WTC11 (cell line): ENCODE measurements at regions not wholly inside any gene's neighbourhood (a gene's known extent, or its start where the extent isn't known, plus 50 kb on each side); places are given as distances from the start of the nearest gene placed in this dataset.

Experiments used
- ATAC-seq: fragments of 200-7000 bp; cut with Tn5 transposase; 2 replicates; pipeline ENCODE4 v1.10.0; 2021; ENCODE audit warnings: mild to moderate bottlenecking, moderate library complexity
- CTCF ChIA-PET: fragments of 300-600 bp; sonication (Branson Sonifier 250); formaldehyde crosslinking; loops from one replicate; lab custom pipeline; 2021; ENCODE audit warnings: antibody characterized with exemption; lab: Charles Lee
- POLR2A ChIA-PET: fragments of 350-600 bp; sonication (Branson Sonifier 250); formaldehyde crosslinking; loops from one replicate; lab custom pipeline; 2021; ENCODE audit warnings: antibody characterized with exemption; lab: Charles Lee
- DNase-seq: peaks from one replicate; pipeline ENCODE4 v3.0.0; 2021; ENCODE audit warnings: low spot score
- H3K27ac Mint-ChIP-seq: 2 replicates; pipeline ENCODE4 v1.8.0; 2021; ENCODE audit warnings: mixed read lengths
- H3K27me3 Mint-ChIP-seq: 2 replicates; pipeline ENCODE4 v1.8.0; 2021; ENCODE audit warnings: low read depth, mild to moderate bottlenecking, moderate library complexity, mixed read lengths
- H3K36me3 Mint-ChIP-seq: 2 replicates; pipeline ENCODE4 v1.8.0; 2021; ENCODE audit warnings: mixed read lengths
- H3K4me1 Mint-ChIP-seq: 2 replicates; pipeline ENCODE4 v1.8.0; 2022; ENCODE audit warnings: mixed read lengths
- H3K4me3 Mint-ChIP-seq: 2 replicates; pipeline ENCODE4 v1.8.0; 2021; ENCODE audit warnings: mild to moderate bottlenecking, moderate library complexity, mixed read lengths
- H3K9me3 Mint-ChIP-seq: 2 replicates; pipeline ENCODE4 v1.8.0; 2021; ENCODE audit warnings: mixed read lengths
- CREB1 ChIP-seq: sonication (generic); formaldehyde crosslinking; IDR thresholded peaks from 2 replicates; pipeline ENCODE4 v1.8.0; 2023; ENCODE audit warnings: mild to moderate bottlenecking, missing genetic modification reagents
- CREM ChIP-seq: sonication (generic); formaldehyde crosslinking; IDR thresholded peaks from 2 replicates; pipeline ENCODE4 v1.8.1; 2022; ENCODE audit warnings: mild to moderate bottlenecking, missing genetic modification reagents, moderate library complexity
- GTF2I ChIP-seq: fragments of 250-450 bp; sonication (Bioruptor Pico); conservative IDR thresholded peaks from 2 replicates; pipeline ENCODE4 v1.4.0; 2021; ENCODE audit warnings: mild to moderate bottlenecking
- HMGA2 ChIP-seq: fragments of 250-450 bp; sonication (Bioruptor Pico); IDR thresholded peaks from 2 replicates; pipeline ENCODE4 v1.4.0; 2021; ENCODE audit warnings: mild to moderate bottlenecking, moderate library complexity
- HMGXB4 ChIP-seq: sonication (generic); formaldehyde crosslinking; IDR thresholded peaks from 2 replicates; pipeline ENCODE4 v1.8.1; 2023; ENCODE audit warnings: mild to moderate bottlenecking, moderate library complexity, missing genetic modification reagents
- IRF2 ChIP-seq: sonication (generic); formaldehyde crosslinking; IDR thresholded peaks from 2 replicates; pipeline ENCODE4 v1.8.0; 2022; ENCODE audit warnings: low read depth, missing genetic modification reagents, borderline replicate concordance
- JAZF1 ChIP-seq: fragments of 250-450 bp; sonication (Bioruptor Pico); IDR thresholded peaks from 2 replicates; pipeline ENCODE4 v1.9.0; 2021; ENCODE audit warnings: moderate library complexity, mild to moderate bottlenecking, inconsistent platforms
- KAT7 ChIP-seq: sonication (generic); formaldehyde crosslinking; IDR thresholded peaks from 2 replicates; pipeline ENCODE4 v1.8.1; 2023; ENCODE audit warnings: missing genetic modification reagents, mild to moderate bottlenecking, borderline replicate concordance
- MXD4 ChIP-seq: fragments of 250-450 bp; sonication (Bioruptor Pico); IDR thresholded peaks from 2 replicates; pipeline ENCODE4 v1.8.0; 2021; ENCODE audit warnings: mild to moderate bottlenecking, moderate library complexity, borderline replicate concordance
- PRDM15 ChIP-seq: sonication (generic); formaldehyde crosslinking; IDR thresholded peaks from 2 replicates; pipeline ENCODE4 v1.8.0; 2022; ENCODE audit warnings: missing genetic modification reagents
- RELA ChIP-seq: sonication (generic); formaldehyde crosslinking; IDR thresholded peaks from 2 replicates; pipeline ENCODE4 v1.8.1; 2022; ENCODE audit warnings: missing genetic modification reagents, mild to moderate bottlenecking, borderline replicate concordance
- ZNF219 ChIP-seq: sonication (generic); formaldehyde crosslinking; IDR thresholded peaks from 2 replicates; pipeline ENCODE4 v1.8.0; 2023; ENCODE audit warnings: missing genetic modification reagents, mild to moderate bottlenecking, borderline replicate concordance
- ZNF232 ChIP-seq: sonication (generic); formaldehyde crosslinking; IDR thresholded peaks from 2 replicates; pipeline ENCODE4 v1.8.0; 2022; ENCODE audit warnings: mild to moderate bottlenecking, missing genetic modification reagents
- ZSCAN18 ChIP-seq: fragments of 250-450 bp; sonication (Bioruptor Pico); IDR thresholded peaks from 2 replicates; pipeline ENCODE4 v2.1.2; 2022; ENCODE audit warnings: mild to moderate bottlenecking, moderate library complexity
- TF ChIP-seq, protein P1 (sequence below): sonication (generic); formaldehyde crosslinking; IDR thresholded peaks from 2 replicates; pipeline ENCODE4 v1.8.1; 2022; ENCODE audit warnings: mild to moderate bottlenecking, moderate library complexity, missing genetic modification reagents
- TF ChIP-seq, protein P2 (sequence below): sonication (generic); formaldehyde crosslinking; IDR thresholded peaks from 2 replicates; pipeline ENCODE4 v1.8.0; 2023; ENCODE audit warnings: missing genetic modification reagents
- TF ChIP-seq, protein P3 (sequence below): sonication (generic); formaldehyde crosslinking; IDR thresholded peaks from 2 replicates; pipeline ENCODE4 v1.8.1; 2022; ENCODE audit warnings: low read depth, missing genetic modification reagents, borderline replicate concordance
- TF ChIP-seq, protein P4 (sequence below): fragments of 200-600 bp; IDR thresholded peaks from 2 replicates; pipeline ENCODE4 v1.8.0; 2022; ENCODE audit warnings: antibody characterized with exemption
- TF ChIP-seq, protein P5 (sequence below): fragments of 250-450 bp; sonication (Bioruptor Pico); IDR thresholded peaks from 2 replicates; pipeline ENCODE4 v1.9.0; 2021; ENCODE audit warnings: mild to moderate bottlenecking, borderline replicate concordance

DNA sequence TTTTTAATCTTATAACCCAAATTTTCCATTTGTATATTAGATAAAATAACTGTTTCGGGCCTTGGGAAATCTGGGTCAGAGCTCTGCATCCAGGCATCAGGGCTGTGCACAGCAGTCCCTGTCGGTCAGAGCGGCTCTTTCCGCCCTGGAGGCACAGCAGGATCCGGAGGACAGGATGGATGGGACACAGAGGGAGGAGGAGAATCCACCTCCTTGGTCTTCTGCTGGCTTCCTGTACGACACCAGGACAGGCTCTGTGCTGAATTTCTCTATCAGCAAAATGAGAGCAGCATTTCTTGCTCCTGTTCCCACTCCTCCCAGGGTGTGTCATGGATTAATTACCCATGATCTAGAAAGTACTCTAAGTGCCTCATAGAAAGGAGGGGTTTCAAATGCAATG, 254.9 kb downstream of the SKAP2 start (continued):
- TF ChIP-seq PRDM15: no peak
- TF ChIP-seq ZNF219 (CRISPR knock-in tag): no peak
- no peak for TF ChIP-seq RELA
- TF ChIP-seq, protein P1, sequence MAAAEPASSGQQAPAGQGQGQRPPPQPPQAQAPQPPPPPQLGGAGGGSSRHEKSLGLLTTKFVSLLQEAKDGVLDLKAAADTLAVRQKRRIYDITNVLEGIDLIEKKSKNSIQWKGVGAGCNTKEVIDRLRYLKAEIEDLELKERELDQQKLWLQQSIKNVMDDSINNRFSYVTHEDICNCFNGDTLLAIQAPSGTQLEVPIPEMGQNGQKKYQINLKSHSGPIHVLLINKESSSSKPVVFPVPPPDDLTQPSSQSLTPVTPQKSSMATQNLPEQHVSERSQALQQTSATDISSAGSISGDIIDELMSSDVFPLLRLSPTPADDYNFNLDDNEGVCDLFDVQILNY: no peak
- TF ChIP-seq, protein P2, sequence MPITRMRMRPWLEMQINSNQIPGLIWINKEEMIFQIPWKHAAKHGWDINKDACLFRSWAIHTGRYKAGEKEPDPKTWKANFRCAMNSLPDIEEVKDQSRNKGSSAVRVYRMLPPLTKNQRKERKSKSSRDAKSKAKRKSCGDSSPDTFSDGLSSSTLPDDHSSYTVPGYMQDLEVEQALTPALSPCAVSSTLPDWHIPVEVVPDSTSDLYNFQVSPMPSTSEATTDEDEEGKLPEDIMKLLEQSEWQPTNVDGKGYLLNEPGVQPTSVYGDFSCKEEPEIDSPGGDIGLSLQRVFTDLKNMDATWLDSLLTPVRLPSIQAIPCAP (CRISPR knock-in tag): no peak

DNA sequence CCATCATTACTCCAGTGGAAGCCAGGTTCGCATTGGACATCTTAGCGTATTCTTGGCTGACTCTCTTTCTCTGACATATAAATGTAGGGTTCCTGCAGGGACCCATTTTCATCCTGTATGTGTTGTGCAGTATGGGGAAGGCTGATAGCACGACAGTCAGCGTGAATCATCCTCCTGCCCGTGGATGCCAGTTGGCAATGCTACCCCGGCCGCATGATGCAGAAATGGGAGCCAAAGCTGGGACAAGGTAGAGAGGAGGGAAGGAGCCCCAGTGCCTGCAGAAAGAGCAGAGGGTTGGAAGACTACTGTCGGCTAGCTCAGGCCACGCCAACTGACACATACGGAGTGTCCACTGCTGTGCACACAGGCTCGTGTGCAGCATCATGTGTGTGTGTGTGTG, 251.6 kb downstream of the SKAP2 start:
- Mint-ChIP-seq H3K9me3 (peaks cover 9% of the 10 kb centered on the region), H3K27ac (no peak overlapping the region), H3K36me3 (no peaks in the 10 kb centered on the region), H3K4me3 (no peak overlapping the region), H3K4me1 (peaks cover 7% of the 10 kb centered on the region), H3K27me3 (0 out of 2 replicates have a peak, but pooled peaks cover 3% of the 10 kb centered on the region)
- ChIA-PET CTCF (interaction anchor here (0.9 to 1.0 kb wide), 2 partner anchors 24 to 243 kb away, joined by 3 read pairs; no protein-coding TSS in a partner anchor), POLR2A (interaction anchor here (0.7 kb wide), 1 partner anchor 1265 kb away, joined by 3 read pairs; no protein-coding TSS in a partner anchor)
- DNase-seq (no peak), ATAC-seq (no peak)
- TF ChIP-seq, protein P3, sequence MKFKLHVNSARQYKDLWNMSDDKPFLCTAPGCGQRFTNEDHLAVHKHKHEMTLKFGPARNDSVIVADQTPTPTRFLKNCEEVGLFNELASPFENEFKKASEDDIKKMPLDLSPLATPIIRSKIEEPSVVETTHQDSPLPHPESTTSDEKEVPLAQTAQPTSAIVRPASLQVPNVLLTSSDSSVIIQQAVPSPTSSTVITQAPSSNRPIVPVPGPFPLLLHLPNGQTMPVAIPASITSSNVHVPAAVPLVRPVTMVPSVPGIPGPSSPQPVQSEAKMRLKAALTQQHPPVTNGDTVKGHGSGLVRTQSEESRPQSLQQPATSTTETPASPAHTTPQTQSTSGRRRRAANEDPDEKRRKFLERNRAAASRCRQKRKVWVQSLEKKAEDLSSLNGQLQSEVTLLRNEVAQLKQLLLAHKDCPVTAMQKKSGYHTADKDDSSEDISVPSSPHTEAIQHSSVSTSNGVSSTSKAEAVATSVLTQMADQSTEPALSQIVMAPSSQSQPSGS (CRISPR knock-in tag): no peak
- TF ChIP-seq CREM (CRISPR knock-in tag) (no peak), HMGA2 (CRISPR knock-in tag) (no peak), IRF2 (CRISPR knock-in tag) (no peak), RELA (no peak), CREB1 (CRISPR knock-in tag) (no peak), JAZF1 (no peak), ZSCAN18 (CRISPR knock-in tag) (no peak), GTF2I (CRISPR knock-in tag) (no peak), KAT7 (CRISPR knock-in tag) (no peak), MXD4 (no peak), HMGXB4 (CRISPR knock-in tag) (no peak), ZNF232 (no peak)
- TF ChIP-seq, protein P4, sequence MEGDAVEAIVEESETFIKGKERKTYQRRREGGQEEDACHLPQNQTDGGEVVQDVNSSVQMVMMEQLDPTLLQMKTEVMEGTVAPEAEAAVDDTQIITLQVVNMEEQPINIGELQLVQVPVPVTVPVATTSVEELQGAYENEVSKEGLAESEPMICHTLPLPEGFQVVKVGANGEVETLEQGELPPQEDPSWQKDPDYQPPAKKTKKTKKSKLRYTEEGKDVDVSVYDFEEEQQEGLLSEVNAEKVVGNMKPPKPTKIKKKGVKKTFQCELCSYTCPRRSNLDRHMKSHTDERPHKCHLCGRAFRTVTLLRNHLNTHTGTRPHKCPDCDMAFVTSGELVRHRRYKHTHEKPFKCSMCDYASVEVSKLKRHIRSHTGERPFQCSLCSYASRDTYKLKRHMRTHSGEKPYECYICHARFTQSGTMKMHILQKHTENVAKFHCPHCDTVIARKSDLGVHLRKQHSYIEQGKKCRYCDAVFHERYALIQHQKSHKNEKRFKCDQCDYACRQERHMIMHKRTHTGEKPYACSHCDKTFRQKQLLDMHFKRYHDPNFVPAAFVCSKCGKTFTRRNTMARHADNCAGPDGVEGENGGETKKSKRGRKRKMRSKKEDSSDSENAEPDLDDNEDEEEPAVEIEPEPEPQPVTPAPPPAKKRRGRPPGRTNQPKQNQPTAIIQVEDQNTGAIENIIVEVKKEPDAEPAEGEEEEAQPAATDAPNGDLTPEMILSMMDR: no peak
- TF ChIP-seq, protein P5, sequence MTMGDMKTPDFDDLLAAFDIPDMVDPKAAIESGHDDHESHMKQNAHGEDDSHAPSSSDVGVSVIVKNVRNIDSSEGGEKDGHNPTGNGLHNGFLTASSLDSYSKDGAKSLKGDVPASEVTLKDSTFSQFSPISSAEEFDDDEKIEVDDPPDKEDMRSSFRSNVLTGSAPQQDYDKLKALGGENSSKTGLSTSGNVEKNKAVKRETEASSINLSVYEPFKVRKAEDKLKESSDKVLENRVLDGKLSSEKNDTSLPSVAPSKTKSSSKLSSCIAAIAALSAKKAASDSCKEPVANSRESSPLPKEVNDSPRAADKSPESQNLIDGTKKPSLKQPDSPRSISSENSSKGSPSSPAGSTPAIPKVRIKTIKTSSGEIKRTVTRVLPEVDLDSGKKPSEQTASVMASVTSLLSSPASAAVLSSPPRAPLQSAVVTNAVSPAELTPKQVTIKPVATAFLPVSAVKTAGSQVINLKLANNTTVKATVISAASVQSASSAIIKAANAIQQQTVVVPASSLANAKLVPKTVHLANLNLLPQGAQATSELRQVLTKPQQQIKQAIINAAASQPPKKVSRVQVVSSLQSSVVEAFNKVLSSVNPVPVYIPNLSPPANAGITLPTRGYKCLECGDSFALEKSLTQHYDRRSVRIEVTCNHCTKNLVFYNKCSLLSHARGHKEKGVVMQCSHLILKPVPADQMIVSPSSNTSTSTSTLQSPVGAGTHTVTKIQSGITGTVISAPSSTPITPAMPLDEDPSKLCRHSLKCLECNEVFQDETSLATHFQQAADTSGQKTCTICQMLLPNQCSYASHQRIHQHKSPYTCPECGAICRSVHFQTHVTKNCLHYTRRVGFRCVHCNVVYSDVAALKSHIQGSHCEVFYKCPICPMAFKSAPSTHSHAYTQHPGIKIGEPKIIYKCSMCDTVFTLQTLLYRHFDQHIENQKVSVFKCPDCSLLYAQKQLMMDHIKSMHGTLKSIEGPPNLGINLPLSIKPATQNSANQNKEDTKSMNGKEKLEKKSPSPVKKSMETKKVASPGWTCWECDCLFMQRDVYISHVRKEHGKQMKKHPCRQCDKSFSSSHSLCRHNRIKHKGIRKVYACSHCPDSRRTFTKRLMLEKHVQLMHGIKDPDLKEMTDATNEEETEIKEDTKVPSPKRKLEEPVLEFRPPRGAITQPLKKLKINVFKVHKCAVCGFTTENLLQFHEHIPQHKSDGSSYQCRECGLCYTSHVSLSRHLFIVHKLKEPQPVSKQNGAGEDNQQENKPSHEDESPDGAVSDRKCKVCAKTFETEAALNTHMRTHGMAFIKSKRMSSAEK (CRISPR knock-in tag): no peak
